ENCODE measurements at regions not wholly inside any gene's neighbourhood (a gene's known extent, or its start where the extent isn't known, plus 50 kb on each side); places are given as distances from the start of the nearest gene placed in this dataset.

GRCh38 chr11:134830312-134830711 is 418.3 kb upstream of the B3GAT1 start:
- Histone ChIP-seq H3K9ac (ENCODE audit: low read length) (no peak overlapping the region), H3K27ac (ENCODE audit: low read length) (no peak overlapping the region), H3K4me1 (ENCODE audit: low read length) (no peaks in the 10 kb centered on the region), H3K79me2 (ENCODE audit: low read length) (no peaks in the 10 kb centered on the region), H3K4me3 (ENCODE audit: low read length) (no peak overlapping the region), H3K36me3 (replicated peaks; ENCODE audit: low read depth, low read length) (no peaks in the 10 kb centered on the region), H3K4me2 (ENCODE audit: low read length) (no peak overlapping the region), H4K20me1 (ENCODE audit: insufficient read depth, low read length) (no peaks in the 10 kb centered on the region), H3K27me3 (ENCODE audit: low read depth, low read length) (no peaks in the 10 kb centered on the region), H3K9me3 (ENCODE audit: insufficient read depth, low read length) (no peaks in the 10 kb centered on the region), H2AFZ (ENCODE audit: low read depth, low read length) (no peak overlapping the region)
- TF ChIP-seq CTCF (IDR thresholded peaks at IDR 0.05; ENCODE audit: low read depth, low read length) (no peak), EZH2phosphoT487 (IDR thresholded peaks at IDR 0.05; ENCODE audit: low read depth) (no peak)

GRCh38 chr11:134823970-134824369 is 411.9 kb upstream of the B3GAT1 start:
- Histone ChIP-seq H4K20me1 (ENCODE audit: insufficient read depth, low read length) (no peaks in the 10 kb centered on the region), H3K27me3 (ENCODE audit: low read depth, low read length) (no peaks in the 10 kb centered on the region), H2AFZ (ENCODE audit: low read depth, low read length) (no peak overlapping the region), H3K9ac (ENCODE audit: low read length) (no peak overlapping the region), H3K4me1 (ENCODE audit: low read length) (no peaks in the 10 kb centered on the region), H3K4me2 (ENCODE audit: low read length) (no peak overlapping the region), H3K36me3 (replicated peaks; ENCODE audit: low read depth, low read length) (no peaks in the 10 kb centered on the region), H3K79me2 (ENCODE audit: low read length) (no peaks in the 10 kb centered on the region), H3K9me3 (ENCODE audit: insufficient read depth, low read length) (no peaks in the 10 kb centered on the region), H3K4me3 (ENCODE audit: low read length) (no peak overlapping the region), H3K27ac (ENCODE audit: low read length) (no peak overlapping the region)
- no peak for TF ChIP-seq EZH2phosphoT487 (IDR thresholded peaks at IDR 0.05; ENCODE audit: low read depth)
- no peak for TF ChIP-seq CTCF (IDR thresholded peaks at IDR 0.05; ENCODE audit: low read depth, low read length)

- no peak for TF ChIP-seq EZH2phosphoT487 (IDR thresholded peaks at IDR 0.05; ENCODE audit: low read depth)
- TF ChIP-seq CTCF (IDR thresholded peaks at IDR 0.05; ENCODE audit: low read depth, low read length): no peak
- Histone ChIP-seq H3K9ac (ENCODE audit: low read length) (no peak overlapping the region), H4K20me1 (ENCODE audit: insufficient read depth, low read length) (no peaks in the 10 kb centered on the region), H3K4me1 (ENCODE audit: low read length) (no peaks in the 10 kb centered on the region), H3K9me3 (ENCODE audit: insufficient read depth, low read length) (no peaks in the 10 kb centered on the region), H2AFZ (ENCODE audit: low read depth, low read length) (no peak overlapping the region), H3K4me2 (ENCODE audit: low read length) (no peak overlapping the region), H3K79me2 (ENCODE audit: low read length) (no peaks in the 10 kb centered on the region), H3K27ac (ENCODE audit: low read length) (no peak overlapping the region), H3K27me3 (ENCODE audit: low read depth, low read length) (no peaks in the 10 kb centered on the region), H3K36me3 (replicated peaks; ENCODE audit: low read depth, low read length) (no peaks in the 10 kb centered on the region), H3K4me3 (ENCODE audit: low read length) (no peak overlapping the region)
Observed at GRCh38 chr11:134822897-134823296, 410.9 kb upstream of the B3GAT1 start.

GRCh38 chr11:134821422-134821821 is 409.4 kb upstream of the B3GAT1 start:
- TF ChIP-seq EZH2phosphoT487 (IDR thresholded peaks at IDR 0.05; ENCODE audit: low read depth): no peak
- TF ChIP-seq CTCF (IDR thresholded peaks at IDR 0.05; ENCODE audit: low read depth, low read length): no peak
- Histone ChIP-seq H4K20me1 (ENCODE audit: insufficient read depth, low read length) (no peaks in the 10 kb centered on the region), H3K36me3 (replicated peaks; ENCODE audit: low read depth, low read length) (no peaks in the 10 kb centered on the region), H3K27me3 (ENCODE audit: low read depth, low read length) (no peaks in the 10 kb centered on the region), H3K79me2 (ENCODE audit: low read length) (no peaks in the 10 kb centered on the region), H3K4me1 (ENCODE audit: low read length) (no peaks in the 10 kb centered on the region), H3K4me2 (ENCODE audit: low read length) (no peak overlapping the region), H3K9ac (ENCODE audit: low read length) (no peak overlapping the region), H3K9me3 (ENCODE audit: insufficient read depth, low read length) (no peaks in the 10 kb centered on the region), H3K27ac (ENCODE audit: low read length) (no peak overlapping the region), H2AFZ (ENCODE audit: low read depth, low read length) (no peak overlapping the region), H3K4me3 (ENCODE audit: low read length) (no peak overlapping the region)
